Right cardiac atrium (tissue), 5 donors: ENCODE measurements at regions not wholly inside any gene's neighbourhood (a gene's known extent, or its start where the extent isn't known, plus 50 kb on each side); places are given as distances from the start of the nearest gene placed in this dataset.
"Not testable (repeated sequence)": the region's sequence is repeated elsewhere in the genome, so short reads cannot be mapped to it uniquely, and the experiment has no call there.

ENCODE experiments used
- ATAC-seq, 2 donors: fragments of 200-7000 bp; cut with Tn5 transposase; one replicate each; pipeline versions ENCODE4 v1.8.0 to v1.9.1; 2020; ENCODE audit warnings: moderate library complexity in 2 of 2, mild to moderate bottlenecking in 1 of 2
- DNase-seq, 3 donors: peaks; one replicate each; pipeline ENCODE4 v3.0.0-alpha.2; 2020
- H3K27ac ChIP-seq: one replicate; pipeline ENCODE4 v1.5.1; 2013; ENCODE audit warnings: mild to moderate bottlenecking, low read length, control low read depth, moderate library complexity
- H3K27me3 ChIP-seq: one replicate; pipeline ENCODE4 v1.6.1; 2013; ENCODE audit not compliant: control insufficient read depth, insufficient read depth
- H3K4me1 ChIP-seq: one replicate; pipeline ENCODE4 v1.6.1; 2013; ENCODE audit warnings: low read length; ENCODE audit not compliant: control insufficient read depth, insufficient read depth
- H3K4me3 ChIP-seq: one replicate; pipeline ENCODE4 v1.5.1; 2013; ENCODE audit warnings: low read length, control low read depth
- H3K9me3 ChIP-seq: one replicate; pipeline ENCODE4 v1.6.1; 2013; ENCODE audit warnings: low read length; ENCODE audit not compliant: control insufficient read depth
- WGBS: extraction: QIAGEN DNeasy Blood & Tissue Kit; methylation state at CpG from one replicate; pipeline ENCODE4 v1.1.7; 2013; 5-methylcytosine and 5-hydroxymethylcytosine counted together
- intact Hi-C, 4 donors: fragments of 100-400 bp; cut with DNase I; formaldehyde crosslinking; loops; one replicate each; pipeline versions ENCODE4 v1.11.0 to v1.14.0; 2022 to 2023
- donor health status: healthy with polysubstance abuse.
- donor health status: DM: no; HTN: yes; CAD: no.
- donor health status: DM: no; HTN: no; CAD: no.
- donor health status: DM: no; HTN: yes; CAD: no; lungs with severe emphysema.
- donor health status: DM: yes; HTN: yes; CAD: no.

GRCh38 chr13:81907787-81908372, 1567.0 kb upstream of the SPRY2 start:
- ATAC-seq (no peak), DNase-seq (no peak)
- Histone ChIP-seq H3K27ac (no peak overlapping the region), H3K4me3 (no peak overlapping the region), H3K27me3 (no peaks in the 10 kb centered on the region), H3K4me1 (no peaks in the 10 kb centered on the region), H3K9me3 (no peaks in the 10 kb centered on the region)
- intact Hi-C loops: no loop called here
- WGBS: 81% methylated on average over 1 of the region's 1 CpG

GRCh38 chr13:81888855-81889254, 1547.9 kb upstream of the SPRY2 start:
- DNase-seq: no peak
- no peak for ATAC-seq
- Histone ChIP-seq H3K27me3 (no peaks in the 10 kb centered on the region), H3K4me3 (no peak overlapping the region), H3K9me3 (no peaks in the 10 kb centered on the region), H3K27ac (no peak overlapping the region), H3K4me1 (no peaks in the 10 kb centered on the region)
- WGBS: 80% methylated on average over 2 of the region's 2 CpGs
- intact Hi-C loops: no loop called here

- intact Hi-C loops: no loop called here
- no peak for ATAC-seq
- Histone ChIP-seq H3K4me3 (no peak overlapping the region), H3K27ac (no peak overlapping the region), H3K4me1 (no peaks in the 10 kb centered on the region), H3K27me3 (no peaks in the 10 kb centered on the region), H3K9me3 (no peaks in the 10 kb centered on the region)
- WGBS: 43% methylated on average over 10 of the region's 10 CpGs
- no peak for DNase-seq
Observed at GRCh38 chr13:81874681-81875661, 1534.0 kb upstream of the SPRY2 start.

GRCh38 chr13:81874253-81874652, 1533.3 kb upstream of the SPRY2 start:
- Histone ChIP-seq H3K4me1 (no peaks in the 10 kb centered on the region), H3K4me3 (no peak overlapping the region), H3K9me3 (no peaks in the 10 kb centered on the region), H3K27ac (no peak overlapping the region), H3K27me3 (no peaks in the 10 kb centered on the region)
- no peak for ATAC-seq
- WGBS: 62% methylated on average over 4 of the region's 4 CpGs
- no peak for DNase-seq
- intact Hi-C loops: no loop called here

- no peak for DNase-seq
- no peak for ATAC-seq
- Histone ChIP-seq H3K9me3 (no peaks in the 10 kb centered on the region), H3K4me1 (no peaks in the 10 kb centered on the region), H3K27me3 (no peaks in the 10 kb centered on the region), H3K4me3 (no peak overlapping the region), H3K27ac (no peak overlapping the region)
- 2% methylated on average over 3 of the region's 3 CpGs for WGBS
- intact Hi-C loops: no loop called here
Observed at GRCh38 chr13:81872581-81872980, 1531.7 kb upstream of the SPRY2 start.

- H3K9me3 ChIP-seq, H3K4me1 ChIP-seq, H3K27me3 ChIP-seq, DNase-seq, H3K27ac ChIP-seq, intact Hi-C loops, H3K4me3 ChIP-seq, ATAC-seq: not testable (repeated sequence)
- 48% methylated on average over 4 of the region's 4 CpGs for WGBS
Observed at GRCh38 chr13:81871751-81872325, 1530.9 kb upstream of the SPRY2 start.

- no peaks in the 10 kb centered on the region for H3K4me1 ChIP-seq
- H3K9me3 ChIP-seq: no peaks in the 10 kb centered on the region
- no peaks in the 10 kb centered on the region for H3K27me3 ChIP-seq
- H3K4me3 ChIP-seq: no peak overlapping the region
- DNase-seq (no peak), ATAC-seq (no peak)
- intact Hi-C loops: no loop called here
- H3K27ac ChIP-seq: no peak overlapping the region
Observed at GRCh38 chr13:81848291-81848690, 1507.4 kb upstream of the SPRY2 start.

GRCh38 chr13:81846771-81847170, 1505.8 kb upstream of the SPRY2 start:
- H3K9me3 ChIP-seq: no peaks in the 10 kb centered on the region
- 83% methylated on average over 2 of the region's 2 CpGs for WGBS
- DNase-seq (no peak), ATAC-seq (no peak)
- no peak overlapping the region for H3K27ac ChIP-seq
- no peak overlapping the region for H3K4me3 ChIP-seq
- no peaks in the 10 kb centered on the region for H3K27me3 ChIP-seq
- intact Hi-C loops: no loop called here
- H3K4me1 ChIP-seq: no peaks in the 10 kb centered on the region

GRCh38 chr13:81821259-81821658, 1480.3 kb upstream of the SPRY2 start:
- ATAC-seq (no peak), DNase-seq (no peak)
- intact Hi-C loops: no loop called here
- Histone ChIP-seq H3K4me1 (no peaks in the 10 kb centered on the region), H3K27ac (no peak overlapping the region), H3K4me3 (no peak overlapping the region), H3K9me3 (no peaks in the 10 kb centered on the region), H3K27me3 (no peaks in the 10 kb centered on the region)
- 89% methylated on average over 11 of the region's 11 CpGs for WGBS

- 61% methylated on average over 1 of the region's 1 CpG for WGBS
- Histone ChIP-seq H3K27me3 (no peaks in the 10 kb centered on the region), H3K4me1 (no peaks in the 10 kb centered on the region), H3K4me3 (no peak overlapping the region), H3K9me3 (no peaks in the 10 kb centered on the region), H3K27ac (no peak overlapping the region)
- DNase-seq (no peak), ATAC-seq (no peak)
- intact Hi-C loops: no loop called here
Observed at GRCh38 chr13:81800433-81800832, 1459.5 kb upstream of the SPRY2 start.

GRCh38 chr13:81795710-81796109, 1454.8 kb upstream of the SPRY2 start:
- DNase-seq: no peak
- Histone ChIP-seq H3K9me3 (no peaks in the 10 kb centered on the region), H3K27ac (no peak overlapping the region), H3K4me3 (no peak overlapping the region), H3K27me3 (no peaks in the 10 kb centered on the region), H3K4me1 (no peaks in the 10 kb centered on the region)
- no peak for ATAC-seq
- intact Hi-C loops: no loop called here
- WGBS: 40% methylated on average over 1 of the region's 1 CpG
